HEK293T (cell line): ENCODE measurements at regions not wholly inside any gene's neighbourhood (a gene's known extent, or its start where the extent isn't known, plus 50 kb on each side); places are given as distances from the start of the nearest gene placed in this dataset.

Experiments used
- CTCF ChIA-PET: fragments of 350-600 bp; formaldehyde crosslinking; extraction: SDS; loops from one replicate; lab custom pipeline; 2021; ENCODE audit warnings: antibody characterized with exemption, inconsistent platforms; lab: Yijun Ruan, JAX
- POLR2A ChIA-PET: fragments of 350-600 bp; formaldehyde crosslinking; extraction: SDS; loops from one replicate; lab custom pipeline; 2020; ENCODE audit warnings: antibody characterized with exemption, inconsistent platforms; lab: Yijun Ruan, JAX
- DNase-seq: peaks from one replicate; pipeline ENCODE4 v3.0.0; 2012; ENCODE audit warnings: mixed read lengths; ENCODE audit errors: extremely low spot score
- ARNT ChIP-seq: fragments of 450-650 bp; IDR thresholded peaks from 2 replicates; pipeline ENCODE4 v1.6.1; 2017; ENCODE audit warnings: mild to moderate bottlenecking
- BHLHE40 ChIP-seq: fragments of 450-650 bp; IDR thresholded peaks from 2 replicates; pipeline ENCODE4 v1.6.1; 2016; ENCODE audit warnings: mild to moderate bottlenecking, moderate library complexity, borderline replicate concordance
- CTBP1 ChIP-seq: fragments of 450-650 bp; IDR thresholded peaks from 2 replicates; pipeline ENCODE4 v1.6.1; 2016; ENCODE audit warnings: borderline replicate concordance
- ELF4 ChIP-seq: fragments of 450-650 bp; IDR thresholded peaks from 2 replicates; pipeline ENCODE4 v1.6.1; 2017; ENCODE audit warnings: antibody characterized with exemption
- FOXA1 ChIP-seq: fragments of 450-650 bp; IDR thresholded peaks from 2 replicates; pipeline ENCODE4 v1.6.1; 2016; ENCODE audit warnings: mild to moderate bottlenecking
- FOXK2 ChIP-seq: fragments of 450-650 bp; IDR thresholded peaks from 2 replicates; pipeline ENCODE4 v1.6.1; 2016; ENCODE audit warnings: mild to moderate bottlenecking
- FOXM1 ChIP-seq: fragments of 450-650 bp; IDR thresholded peaks from 2 replicates; pipeline ENCODE4 v1.6.1; 2017; ENCODE audit warnings: mild to moderate bottlenecking, borderline replicate concordance
- HDGF ChIP-seq: fragments of 450-650 bp; IDR thresholded peaks from 2 replicates; pipeline ENCODE4 v1.6.1; 2017; ENCODE audit warnings: antibody characterized with exemption, borderline replicate concordance
- L3MBTL2 ChIP-seq: fragments of 450-650 bp; conservative IDR thresholded peaks from 2 replicates; pipeline ENCODE4 v1.6.1; 2016; ENCODE audit warnings: mild to moderate bottlenecking
- LEF1 ChIP-seq: fragments of 450-650 bp; IDR thresholded peaks from 2 replicates; pipeline ENCODE4 v1.6.1; 2017; ENCODE audit warnings: mild to moderate bottlenecking, borderline replicate concordance
- NFRKB ChIP-seq: fragments of 450-650 bp; IDR thresholded peaks from 2 replicates; pipeline ENCODE4 v1.6.1; 2016; ENCODE audit warnings: mild to moderate bottlenecking, moderate library complexity
- PKNOX1 ChIP-seq: fragments of 450-650 bp; IDR thresholded peaks from 2 replicates; pipeline ENCODE4 v1.6.1; 2016
- SP1 ChIP-seq: fragments of 450-650 bp; IDR thresholded peaks from 2 replicates; pipeline ENCODE4 v1.6.1; 2017
- SUZ12 ChIP-seq: fragments of 450-650 bp; IDR thresholded peaks from 2 replicates; pipeline ENCODE4 v1.6.1; 2016; ENCODE audit warnings: mild to moderate bottlenecking
- TARDBP ChIP-seq: fragments of 450-650 bp; IDR thresholded peaks from 2 replicates; pipeline ENCODE4 v1.6.1; 2016
- ZNF384 ChIP-seq: fragments of 450-650 bp; IDR thresholded peaks from 2 replicates; pipeline ENCODE4 v1.6.1; 2016

DNA sequence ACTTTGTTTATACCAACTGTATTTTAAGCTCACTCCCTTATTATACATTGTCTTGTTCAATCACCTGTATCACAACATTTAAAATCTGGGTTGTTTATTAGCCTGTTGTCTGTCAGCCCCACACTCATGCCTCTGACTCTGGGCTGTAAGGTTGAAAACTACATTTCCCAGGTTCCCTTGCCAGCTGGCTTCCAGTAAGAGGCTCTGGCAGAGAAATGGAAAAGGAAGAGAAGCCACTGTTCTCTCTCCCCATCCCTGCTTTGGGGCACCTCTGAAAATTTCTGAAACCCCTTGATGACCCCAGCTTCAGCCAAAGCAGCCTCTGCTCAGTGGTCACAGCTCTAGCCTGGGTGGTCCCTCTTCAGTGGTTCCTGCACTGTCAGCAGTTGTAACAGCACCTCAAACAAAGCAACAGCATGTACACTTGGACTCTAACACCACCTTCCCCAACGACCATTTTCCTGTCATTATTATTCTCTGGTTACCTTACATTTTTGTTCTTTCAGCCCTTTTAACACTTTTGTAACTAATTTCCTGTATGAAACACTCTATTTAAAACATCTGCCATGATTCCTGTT lies 108.9 kb upstream of the LGALSL start:
- DNase-seq: no peak
- CTCF ChIA-PET: no interaction called here
- TF ChIP-seq BHLHE40: no peak
- TF ChIP-seq ZNF384: no peak
- TF ChIP-seq FOXM1: no peak
- TF ChIP-seq SP1: no peak
- TF ChIP-seq FOXK2: no peak
- TF ChIP-seq LEF1: no peak
- no peak for TF ChIP-seq SUZ12
- no peak for TF ChIP-seq NFRKB
- TF ChIP-seq L3MBTL2: no peak
- TF ChIP-seq CTBP1: no peak
- TF ChIP-seq ELF4: no peak
- no peak for TF ChIP-seq FOXA1
- TF ChIP-seq HDGF: no peak
- no peak for TF ChIP-seq PKNOX1
- no peak for TF ChIP-seq ARNT
- no peak for TF ChIP-seq TARDBP
- POLR2A ChIA-PET: no interaction called here

DNA sequence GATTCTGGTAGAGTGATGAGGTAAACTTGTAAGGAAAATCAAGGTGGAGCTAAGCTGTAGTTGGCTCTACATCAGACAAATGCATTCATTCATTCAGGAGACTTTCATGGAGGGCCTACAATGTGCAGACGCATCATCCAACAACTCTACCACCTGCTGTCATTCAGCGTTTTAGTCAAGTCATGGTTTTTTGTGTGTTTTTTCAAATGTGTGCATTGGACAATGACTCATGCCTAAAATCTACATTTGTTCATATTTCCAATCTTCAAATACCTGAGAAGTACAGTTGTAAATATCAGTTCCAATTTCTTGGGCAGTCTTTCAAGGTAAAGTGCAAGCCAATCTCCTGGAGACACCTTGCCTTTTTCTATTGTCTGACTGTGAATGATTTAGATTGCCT lies 108.0 kb upstream of the LGALSL start:
- ChIA-PET POLR2A (no interaction called here), CTCF (interaction anchor here (1.1 kb wide), 1 partner anchor 15 kb away, joined by 3 read pairs; no protein-coding TSS in a partner anchor)
- DNase-seq: no peak
- TF ChIP-seq SP1 (no peak), CTBP1 (no peak)

- TF ChIP-seq FOXK2: no peak
- TF ChIP-seq BHLHE40: no peak
- no peak for TF ChIP-seq L3MBTL2
- TF ChIP-seq CTBP1: no peak
- no peak for TF ChIP-seq FOXM1
- no peak for TF ChIP-seq LEF1
- no peak for TF ChIP-seq HDGF
- TF ChIP-seq SUZ12: no peak
- no peak for TF ChIP-seq PKNOX1
- no peak for TF ChIP-seq SP1
- no peak for TF ChIP-seq FOXA1
- no peak for TF ChIP-seq TARDBP
- TF ChIP-seq NFRKB: no peak
- TF ChIP-seq ARNT: no peak
- TF ChIP-seq ELF4: no peak
- TF ChIP-seq ZNF384: no peak
- no peak for DNase-seq
- POLR2A ChIA-PET: no interaction called here
- CTCF ChIA-PET: no interaction called here
These were observed 105.4 kb upstream of the LGALSL start for GRCh38 chr2:64348386-64349130.

- ChIA-PET CTCF (interaction anchor here (1.2 kb wide), 1 partner anchor 10 kb away, joined by 3 read pairs; no protein-coding TSS in a partner anchor), POLR2A (no interaction called here)
- DNase-seq: no peak
- TF ChIP-seq ZNF384 (no peak), ARNT (no peak), FOXM1 (no peak), PKNOX1 (no peak), L3MBTL2 (no peak), CTBP1 (no peak), LEF1 (no peak), BHLHE40 (no peak), HDGF (no peak), FOXA1 (no peak), FOXK2 (no peak)
These were observed 104.8 kb upstream of the LGALSL start for GRCh38 chr2:64349131-64349530.

- DNase-seq: no peak
- TF ChIP-seq SP1 (no peak), FOXM1 (no peak), ARNT (no peak), ELF4 (no peak), L3MBTL2 (no peak), CTBP1 (no peak), FOXA1 (no peak), BHLHE40 (no peak), FOXK2 (no peak), LEF1 (no peak), NFRKB (no peak), PKNOX1 (no peak), ZNF384 (no peak), HDGF (no peak), SUZ12 (no peak), TARDBP (no peak)
- POLR2A ChIA-PET: no interaction called here
- CTCF ChIA-PET: no interaction called here
These were observed 103.0 kb upstream of the LGALSL start for GRCh38 chr2:64350996-64351395.
